OCI-LY7 (cell line): ENCODE measurements at regions not wholly inside any gene's neighbourhood (a gene's known extent, or its start where the extent isn't known, plus 50 kb on each side); places are given as distances from the start of the nearest gene placed in this dataset.

Experiments
- CTCF ChIP-seq: fragments of 200-600 bp; sonication (generic); conservative IDR thresholded peaks from 2 replicates; pipeline ENCODE4 v1.5.1; 2014; ENCODE audit warnings: mild to moderate bottlenecking, antibody characterized with exemption, low read length, moderate library complexity, mixed read lengths
- EZH2phosphoT487 ChIP-seq: fragments of 200-600 bp; sonication (generic); IDR thresholded peaks from 2 replicates; pipeline ENCODE4 v1.6.1; 2018; ENCODE audit warnings: low read depth, borderline replicate concordance, mild to moderate bottlenecking, mixed run types, antibody characterized with exemption, low read length, moderate library complexity, mixed read lengths

- no peak for TF ChIP-seq CTCF
- no peak for TF ChIP-seq EZH2phosphoT487
Observed at GRCh38 chr15:61659566-61660190, 400.6 kb downstream of the VPS13C start.
